Stimulated activated CD4-positive, alpha-beta T cell treated with anti-CD3 and anti-CD28 coated beads, Interleukin-2, amount 100 ng/mL, for 4 hours (primary cell): ENCODE measurements at regions not wholly inside any gene's neighbourhood (a gene's known extent, or its start where the extent isn't known, plus 50 kb on each side); places are given as distances from the start of the nearest gene placed in this dataset.

Experiments
- DNase-seq: peaks from one replicate; pipeline ENCODE4 v3.0.0-alpha.2; 2020; ENCODE audit warnings: low read depth

- no peak for DNase-seq
Observed at GRCh38 chr18:2313332-2313731, 258.0 kb downstream of the METTL4 start.

GRCh38 chr18:2316082-2316750, 255.1 kb downstream of the METTL4 start:
- DNase-seq, result no peak

- no peak for DNase-seq
Observed at GRCh38 chr18:2316751-2317696, 254.3 kb downstream of the METTL4 start.

GRCh38 chr18:2324459-2324858, 246.8 kb downstream of the METTL4 start:
- no peak for DNase-seq

- DNase-seq, result no peak
Observed at GRCh38 chr18:2325308-2325849, 245.9 kb downstream of the METTL4 start.

- no peak for DNase-seq
Observed at GRCh38 chr18:2325933-2326332, 245.4 kb downstream of the METTL4 start.

GRCh38 chr18:2326999-2327398, 244.3 kb downstream of the METTL4 start:
- DNase-seq, result no peak

GRCh38 chr18:2330764-2331163, 240.5 kb downstream of the METTL4 start:
- no peak for DNase-seq

GRCh38 chr18:2331491-2331890, 239.8 kb downstream of the METTL4 start:
- DNase-seq, result no peak

- DNase-seq, result no peak
Observed at GRCh38 chr18:2336690-2337392, 234.5 kb downstream of the METTL4 start.

- DNase-seq, result peak; percentile 18
Observed at GRCh38 chr18:2337552-2338141, 233.7 kb downstream of the METTL4 start.

- DNase-seq, result no peak
Observed at GRCh38 chr18:2338601-2339000, 232.7 kb downstream of the METTL4 start.

GRCh38 chr18:2340335-2340734, 231.0 kb downstream of the METTL4 start:
- no peak for DNase-seq

GRCh38 chr18:2348003-2348402, 223.3 kb downstream of the METTL4 start:
- DNase-seq, result no peak

GRCh38 chr18:2351126-2351850, 220.0 kb downstream of the METTL4 start:
- no peak for DNase-seq

- no peak for DNase-seq
Observed at GRCh38 chr18:2354292-2354691, 217.0 kb downstream of the METTL4 start.

- DNase-seq, result no peak
Observed at GRCh38 chr18:2356906-2357305, 214.4 kb downstream of the METTL4 start.

GRCh38 chr18:2360861-2361260, 210.4 kb downstream of the METTL4 start:
- no peak for DNase-seq

GRCh38 chr18:2368102-2368501, 203.2 kb downstream of the METTL4 start:
- DNase-seq, result no peak

- DNase-seq, result no peak
Observed at GRCh38 chr18:2376707-2377106, 194.6 kb downstream of the METTL4 start.

GRCh38 chr18:2380101-2380500, 191.2 kb downstream of the METTL4 start:
- no peak for DNase-seq
